Breast epithelium (tissue), 4 donors: ENCODE measurements at regions not wholly inside any gene's neighbourhood (a gene's known extent, or its start where the extent isn't known, plus 50 kb on each side); places are given as distances from the start of the nearest gene placed in this dataset.

Experiments
- DNase-seq, 2 donors: peaks; one replicate each; pipeline ENCODE4 v3.0.0-alpha.2; 2019; ENCODE audit warnings: low spot score in 2 of 2
- H3K27ac ChIP-seq, 2 donors: fragments of 200-600 bp; sonication (generic) in 1 of 2; one replicate each; pipeline ENCODE4 v1.5.1; 2016 to 2019; ENCODE audit warnings: mild to moderate bottlenecking in 1 of 2
- H3K27me3 ChIP-seq, 2 donors: fragments of 200-600 bp; sonication (generic) in 1 of 2; one replicate each; pipeline versions ENCODE4 v1.5.1 to v1.6.0; 2017 to 2019; ENCODE audit warnings: control low read depth in 1 of 2, mild to moderate bottlenecking in 1 of 2
- H3K36me3 ChIP-seq: fragments of 200-600 bp; one replicate; pipeline ENCODE4 v1.5.1; 2019
- H3K4me1 ChIP-seq, 2 donors: fragments of 200-600 bp; sonication (generic); one replicate each; pipeline ENCODE4 v1.5.1; 2016 to 2019; ENCODE audit warnings: control low read depth in 1 of 2
- H3K4me3 ChIP-seq, 3 donors: fragments of 200-600 bp; sonication (generic); 1 replicate in 2 of 3; 2 replicates in 1 of 3; pipeline ENCODE4 v1.5.1; 2016 to 2019; ENCODE audit warnings: mild to moderate bottlenecking in 3 of 3, moderate library complexity in 2 of 3
- H3K9me3 ChIP-seq, 2 donors: fragments of 200-600 bp; sonication (generic) in 1 of 2; one replicate each; pipeline ENCODE4 v1.5.1; 2016 to 2019; ENCODE audit warnings: control low read depth in 1 of 2
- CTCF ChIP-seq, 3 donors: fragments of 450-650 bp; IDR thresholded peaks; one replicate each; pipeline ENCODE4 v1.5.1; 2016 to 2017; ENCODE audit warnings: antibody characterized with exemption in 3 of 3, mild to moderate bottlenecking in 3 of 3, moderate library complexity in 3 of 3
- POLR2A ChIP-seq: fragments of 450-650 bp; IDR thresholded peaks from one replicate; pipeline ENCODE4 v1.6.1; 2016; ENCODE audit warnings: antibody characterized with exemption, mild to moderate bottlenecking, moderate library complexity
- POLR2AphosphoS5 ChIP-seq, 3 donors: sonication (generic); formaldehyde crosslinking; IDR thresholded peaks; one replicate each; pipeline ENCODE4 v1.6.1; 2017; ENCODE audit warnings: antibody characterized with exemption in 3 of 3
- intact Hi-C: fragments of 100-400 bp; cut with DNase I; formaldehyde crosslinking; loops from one replicate; pipeline ENCODE4 v1.15.1; 2023; ENCODE audit warnings: low total_unique reads

DNA sequence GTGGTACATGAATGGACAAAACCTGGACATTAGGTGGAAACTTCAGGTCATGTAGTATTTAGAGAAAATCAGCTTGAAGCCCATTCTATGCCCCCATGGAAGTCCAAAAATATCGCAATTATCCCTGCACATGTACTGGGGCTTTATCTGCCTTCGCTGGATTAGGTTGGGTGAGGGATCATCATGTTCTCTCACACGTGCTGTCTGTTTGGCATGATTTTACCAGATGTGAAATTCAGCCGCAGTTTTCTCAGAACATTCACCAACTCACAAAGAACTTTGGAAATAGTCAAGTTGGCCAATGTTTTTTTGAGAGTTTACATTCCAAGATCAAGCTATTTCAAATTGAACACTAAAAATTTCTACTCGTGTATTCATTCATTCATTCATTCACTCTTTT, 459.8 kb upstream of the CITED2 start:
- H3K27ac ChIP-seq: no peak overlapping the region
- no peak for TF ChIP-seq POLR2AphosphoS5 (IDR thresholded peaks at IDR 0.05)
- TF ChIP-seq CTCF (IDR thresholded peaks at IDR 0.05): no peak
- no peak for TF ChIP-seq POLR2A
- H3K36me3 ChIP-seq: no peaks in the 10 kb centered on the region
- intact Hi-C loops: no loop called here
- no peak overlapping the region for H3K4me3 ChIP-seq
- H3K27me3 ChIP-seq: no peaks in the 10 kb centered on the region
- no peaks in the 10 kb centered on the region for H3K4me1 ChIP-seq
- DNase-seq: no peak
- no peaks in the 10 kb centered on the region for H3K9me3 ChIP-seq

DNA sequence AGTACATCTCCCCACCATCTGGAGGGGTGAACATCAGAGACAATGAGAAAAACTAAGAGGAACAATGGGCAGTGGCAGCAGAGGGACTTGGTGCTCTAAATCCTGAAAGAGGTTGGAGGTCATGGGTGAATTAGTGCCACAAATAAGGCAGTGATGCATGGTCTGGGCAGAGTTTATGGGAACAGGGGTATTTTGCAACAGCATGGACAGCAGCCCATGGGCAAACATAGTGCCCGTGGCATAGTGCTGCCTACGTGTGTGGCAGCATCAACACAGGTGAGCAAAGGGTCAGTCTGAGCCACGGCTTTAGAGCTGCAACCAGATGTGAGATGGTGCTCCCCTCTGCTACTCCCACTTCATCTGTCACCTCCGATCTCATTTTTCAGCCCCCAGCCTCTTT, 459.1 kb upstream of the CITED2 start:
- Histone ChIP-seq H3K4me1 (no peaks in the 10 kb centered on the region), H3K27me3 (no peaks in the 10 kb centered on the region), H3K4me3 (no peak overlapping the region), H3K36me3 (no peaks in the 10 kb centered on the region), H3K9me3 (no peaks in the 10 kb centered on the region), H3K27ac (no peak overlapping the region)
- intact Hi-C loops: no loop called here
- no peak for TF ChIP-seq POLR2A
- TF ChIP-seq POLR2AphosphoS5 (IDR thresholded peaks at IDR 0.05): no peak
- TF ChIP-seq CTCF (IDR thresholded peaks at IDR 0.05): no peak
- DNase-seq: no peak

- DNase-seq: no peak
- Histone ChIP-seq H3K27me3 (no peaks in the 10 kb centered on the region), H3K9me3 (no peaks in the 10 kb centered on the region), H3K4me3 (no peak overlapping the region), H3K4me1 (no peaks in the 10 kb centered on the region), H3K36me3 (no peaks in the 10 kb centered on the region), H3K27ac (no peak overlapping the region)
- intact Hi-C loops: no loop called here
- TF ChIP-seq CTCF (IDR thresholded peaks at IDR 0.05): no peak
- no peak for TF ChIP-seq POLR2A
- no peak for TF ChIP-seq POLR2AphosphoS5 (IDR thresholded peaks at IDR 0.05)
Observed at GRCh38 chr6:139832493-139833305, 458.3 kb upstream of the CITED2 start.

- Histone ChIP-seq H3K36me3 (no peaks in the 10 kb centered on the region), H3K27ac (no peak overlapping the region), H3K9me3 (no peaks in the 10 kb centered on the region), H3K4me1 (no peaks in the 10 kb centered on the region), H3K27me3 (no peaks in the 10 kb centered on the region), H3K4me3 (no peak overlapping the region)
- intact Hi-C loops: no loop called here
- no peak for TF ChIP-seq CTCF (IDR thresholded peaks at IDR 0.05)
- TF ChIP-seq POLR2A: no peak
- DNase-seq: no peak
Observed at GRCh38 chr6:139829576-139829975, 455.1 kb upstream of the CITED2 start.

GRCh38 chr6:139828751-139829519, 454.5 kb upstream of the CITED2 start:
- no peak overlapping the region for H3K27ac ChIP-seq
- TF ChIP-seq CTCF (IDR thresholded peaks at IDR 0.05) (no peak), POLR2A (no peak), POLR2AphosphoS5 (IDR thresholded peaks at IDR 0.05) (no peak)
- no peaks in the 10 kb centered on the region for H3K4me1 ChIP-seq
- no peaks in the 10 kb centered on the region for H3K27me3 ChIP-seq
- no peak for DNase-seq
- no peaks in the 10 kb centered on the region for H3K36me3 ChIP-seq
- H3K9me3 ChIP-seq: no peaks in the 10 kb centered on the region
- intact Hi-C loops: no loop called here
- H3K4me3 ChIP-seq: no peak overlapping the region
